Ovary (tissue), 7 donors: ENCODE measurements at regions not wholly inside any gene's neighbourhood (a gene's known extent, or its start where the extent isn't known, plus 50 kb on each side); places are given as distances from the start of the nearest gene placed in this dataset.

Source experiments
- DNase-seq, 5 donors: peaks; one replicate each; pipeline ENCODE4 v3.0.0-alpha.2; 2019 to 2020
- H3K27ac ChIP-seq, 2 donors: fragments of 200-600 bp; one replicate each; pipeline versions ENCODE4 v1.5.1 to v1.8.0; 2019 to 2022
- H3K27me3 ChIP-seq: fragments of 200-600 bp; one replicate; pipeline ENCODE4 v1.8.0; 2022
- H3K36me3 ChIP-seq: fragments of 200-600 bp; sonication (generic); one replicate; pipeline ENCODE4 v1.5.1; 2019
- H3K4me1 ChIP-seq: one replicate; pipeline ENCODE4 v1.8.1; 2013; ENCODE audit warnings: mild to moderate bottlenecking, moderate library complexity; ENCODE audit not compliant: insufficient read depth
- H3K4me3 ChIP-seq: fragments of 200-600 bp; sonication (generic); one replicate; pipeline ENCODE4 v1.5.1; 2017
- H3K9me3 ChIP-seq, 2 donors: fragments of 200-600 bp in 1 of 2; sonication (generic) in 1 of 2; one replicate each; pipeline versions ENCODE4 v1.5.1 to v1.8.1; 2013 to 2019; ENCODE audit warnings: mild to moderate bottlenecking in 1 of 2, moderate library complexity in 1 of 2
- EP300 ChIP-seq: sonication (generic); formaldehyde crosslinking; IDR thresholded peaks from one replicate; pipeline ENCODE4 v1.6.1; 2017; ENCODE audit warnings: antibody characterized with exemption
- POLR2A ChIP-seq: fragments of 450-650 bp; IDR thresholded peaks from one replicate; pipeline ENCODE4 v1.6.1; 2017; ENCODE audit warnings: antibody characterized with exemption, mild to moderate bottlenecking, moderate library complexity
- WGBS, 3 donors: extraction: QIAGEN DNeasy Blood & Tissue Kit in 1 of 3; methylation state at CpG; one replicate each; pipeline versions ENCODE4 v1.1.5 to v1.1.7; 2013 to 2017; 5-methylcytosine and 5-hydroxymethylcytosine counted together
- intact Hi-C, 4 donors: fragments of 100-400 bp; cut with DNase I; formaldehyde crosslinking; loops; one replicate each; pipeline versions ENCODE4 v1.11.0 to v1.15.1; 2022 to 2023
- TF ChIP-seq, protein P1 (sequence below), 3 donors: fragments of 450-650 bp in 2 of 3; fragments of 200-600 bp in 1 of 3; IDR thresholded peaks; one replicate each; pipeline versions ENCODE4 v1.5.1 to v1.8.0; 2016 to 2022; ENCODE audit warnings: antibody characterized with exemption in 3 of 3, mild to moderate bottlenecking in 1 of 3
- donor health status: DM: no; HTN: no; CAD: no; lungs with moderate emphysema.
- donor health status: DM: no; HTN: no; CAD: no.
- donor health status: Bipolar disorder and iron deficiency.
- donor health status: DM: no; HTN: no; CAD: no.
- donor health status: DM: yes; HTN: yes; CAD: no.

DNA sequence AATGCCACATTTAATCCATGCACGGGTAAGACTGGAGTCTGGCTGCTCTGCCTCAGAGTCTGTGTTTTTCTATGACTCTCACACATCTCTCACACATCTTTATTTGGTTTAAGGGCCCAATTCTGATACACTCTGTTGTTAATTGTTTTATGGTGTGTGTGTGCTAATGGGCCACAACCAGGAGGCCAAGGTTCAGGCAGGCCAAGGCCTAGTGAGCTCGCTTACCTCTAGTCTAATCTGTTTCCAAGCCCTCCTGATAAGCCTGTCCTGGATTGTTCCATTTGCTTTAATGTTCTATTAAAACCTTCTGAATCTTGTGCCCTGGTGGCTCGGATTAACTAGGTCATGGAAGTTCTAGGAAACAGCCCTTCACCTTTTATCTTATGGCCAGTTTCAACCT lies 445.4 kb upstream of the DPH6 start:
- no peaks in the 10 kb centered on the region for H3K27me3 ChIP-seq
- H3K36me3 ChIP-seq, result no peaks in the 10 kb centered on the region
- 90 to 94% (median 91%) methylated on average over 3 of the region's 3 CpGs for WGBS, 3 donors
- TF ChIP-seq, protein P1, sequence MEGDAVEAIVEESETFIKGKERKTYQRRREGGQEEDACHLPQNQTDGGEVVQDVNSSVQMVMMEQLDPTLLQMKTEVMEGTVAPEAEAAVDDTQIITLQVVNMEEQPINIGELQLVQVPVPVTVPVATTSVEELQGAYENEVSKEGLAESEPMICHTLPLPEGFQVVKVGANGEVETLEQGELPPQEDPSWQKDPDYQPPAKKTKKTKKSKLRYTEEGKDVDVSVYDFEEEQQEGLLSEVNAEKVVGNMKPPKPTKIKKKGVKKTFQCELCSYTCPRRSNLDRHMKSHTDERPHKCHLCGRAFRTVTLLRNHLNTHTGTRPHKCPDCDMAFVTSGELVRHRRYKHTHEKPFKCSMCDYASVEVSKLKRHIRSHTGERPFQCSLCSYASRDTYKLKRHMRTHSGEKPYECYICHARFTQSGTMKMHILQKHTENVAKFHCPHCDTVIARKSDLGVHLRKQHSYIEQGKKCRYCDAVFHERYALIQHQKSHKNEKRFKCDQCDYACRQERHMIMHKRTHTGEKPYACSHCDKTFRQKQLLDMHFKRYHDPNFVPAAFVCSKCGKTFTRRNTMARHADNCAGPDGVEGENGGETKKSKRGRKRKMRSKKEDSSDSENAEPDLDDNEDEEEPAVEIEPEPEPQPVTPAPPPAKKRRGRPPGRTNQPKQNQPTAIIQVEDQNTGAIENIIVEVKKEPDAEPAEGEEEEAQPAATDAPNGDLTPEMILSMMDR (IDR thresholded peaks at IDR 0.05), result no peak
- no peak for TF ChIP-seq EP300
- no peak for TF ChIP-seq POLR2A
- no peak overlapping the region for H3K27ac ChIP-seq
- H3K9me3 ChIP-seq, result no peaks in the 10 kb centered on the region
- H3K4me3 ChIP-seq, result no peak overlapping the region
- intact Hi-C loops, result no loop called here
- H3K4me1 ChIP-seq, result no peaks in the 10 kb centered on the region
- no peak for DNase-seq

DNA sequence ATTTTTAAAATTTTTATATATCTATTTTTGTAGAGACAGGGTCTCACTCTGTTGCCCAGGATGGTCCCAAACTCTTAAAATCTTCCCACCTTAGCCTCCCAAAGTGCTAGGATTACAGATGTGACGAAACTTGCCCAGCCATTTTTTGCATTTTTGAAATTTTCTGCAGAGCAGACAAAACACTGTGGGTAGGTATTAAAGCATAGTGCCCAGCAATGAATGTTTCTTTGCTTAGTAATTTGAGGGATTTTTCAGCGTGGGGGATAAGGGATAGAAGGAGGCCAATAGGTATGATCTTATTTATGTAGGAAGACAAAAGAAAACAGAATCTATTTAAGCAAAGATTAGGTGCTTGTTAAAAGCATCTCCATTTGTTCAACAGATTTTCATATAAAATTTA lies 446.8 kb upstream of the DPH6 start:
- 77 to 89% (median 84%) methylated on average over 2 of the region's 2 CpGs for WGBS, 3 donors
- Histone ChIP-seq H3K27ac (no peak overlapping the region), H3K9me3 (no peaks in the 10 kb centered on the region), H3K4me3 (no peak overlapping the region), H3K27me3 (no peaks in the 10 kb centered on the region), H3K4me1 (no peaks in the 10 kb centered on the region), H3K36me3 (no peaks in the 10 kb centered on the region)
- DNase-seq, result no peak
- TF ChIP-seq, protein P1 (IDR thresholded peaks at IDR 0.05), result no peak
- no peak for TF ChIP-seq EP300
- intact Hi-C loops, result no loop called here

DNA sequence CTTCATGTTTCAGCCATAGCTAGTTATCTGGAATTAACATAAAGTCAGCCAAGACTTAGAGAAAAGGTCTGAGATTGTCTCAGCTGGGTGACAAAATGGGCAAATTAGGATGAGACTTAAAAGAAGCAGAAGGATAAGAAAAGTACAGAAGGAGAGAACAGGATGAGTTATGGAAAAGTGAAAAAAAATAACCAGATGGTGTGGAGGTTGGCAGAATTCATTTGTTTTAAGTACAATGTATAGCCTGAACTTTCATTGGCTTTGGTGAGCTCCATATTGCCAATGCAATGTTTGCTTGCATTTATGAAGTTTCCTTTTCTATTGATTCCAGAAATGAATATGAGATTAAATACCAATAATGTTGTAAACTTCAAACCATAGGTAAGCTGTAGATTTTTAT lies 447.2 kb upstream of the DPH6 start:
- no peak for DNase-seq
- no peaks in the 10 kb centered on the region for H3K27me3 ChIP-seq
- no peaks in the 10 kb centered on the region for H3K4me1 ChIP-seq
- no peaks in the 10 kb centered on the region for H3K36me3 ChIP-seq
- intact Hi-C loops, result no loop called here
- H3K9me3 ChIP-seq, result no peaks in the 10 kb centered on the region
- no peak overlapping the region for H3K27ac ChIP-seq
- TF ChIP-seq, protein P1 (IDR thresholded peaks at IDR 0.05), result no peak
- TF ChIP-seq EP300 (no peak), POLR2A (no peak)
- no peak overlapping the region for H3K4me3 ChIP-seq

DNA sequence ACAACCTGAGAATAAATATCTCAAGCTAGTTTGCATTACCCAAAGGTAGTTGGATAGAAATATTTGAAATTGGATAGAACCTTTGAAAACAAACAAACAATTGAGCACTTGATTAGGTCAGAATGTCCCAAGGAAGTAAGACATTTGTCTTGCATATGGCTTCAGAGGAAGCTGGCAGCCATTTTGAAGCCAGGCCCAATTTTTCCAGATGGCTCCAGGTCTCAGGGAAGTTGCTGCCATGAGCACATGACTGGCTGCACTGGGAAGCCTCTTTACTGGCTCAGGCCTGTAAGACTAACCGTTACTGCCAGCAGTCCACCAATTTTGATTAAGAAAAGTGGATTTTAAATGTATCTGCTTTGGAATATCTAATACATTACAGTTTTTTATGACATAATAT lies 448.9 kb upstream of the DPH6 start:
- DNase-seq, result no peak
- WGBS, 3 donors, result 95 to 100% (median 97%) methylated on average over 1 of the region's 1 CpG
- no peaks in the 10 kb centered on the region for H3K36me3 ChIP-seq
- H3K27ac ChIP-seq, result no peak overlapping the region
- H3K27me3 ChIP-seq, result no peaks in the 10 kb centered on the region
- H3K4me1 ChIP-seq, result no peaks in the 10 kb centered on the region
- intact Hi-C loops, result no loop called here
- no peaks in the 10 kb centered on the region for H3K9me3 ChIP-seq
- TF ChIP-seq EP300, result no peak
- no peak for TF ChIP-seq POLR2A
- TF ChIP-seq, protein P1 (IDR thresholded peaks at IDR 0.05), result no peak
- H3K4me3 ChIP-seq, result no peak overlapping the region
